Effector memory CD4-positive, alpha-beta T cell (primary cell): ENCODE measurements at regions not wholly inside any gene's neighbourhood (a gene's known extent, or its start where the extent isn't known, plus 50 kb on each side); places are given as distances from the start of the nearest gene placed in this dataset.
A peak's percentile ranks its signal among the peaks of the same experiment; 100 is the strongest.

Experiments
- DNase-seq, 3 donors: peaks; one replicate each; pipeline ENCODE4 v3.0.0-alpha.2; 2020
- H3K27ac ChIP-seq: 2 replicates; pipeline ENCODE4 v1.7.0; 2013; ENCODE audit warnings: mild to moderate bottlenecking, low read length, moderate library complexity; ENCODE audit not compliant: insufficient read depth, poor library complexity, severe bottlenecking
- H3K27me3 ChIP-seq: replicated peaks from 2 replicates; pipeline ENCODE4 v1.7.0; 2013; ENCODE audit warnings: mild to moderate bottlenecking, low read length; ENCODE audit not compliant: insufficient read depth, control insufficient read depth, poor library complexity, severe bottlenecking
- H3K36me3 ChIP-seq: 2 replicates; pipeline ENCODE4 v1.7.0; 2013; ENCODE audit warnings: mild to moderate bottlenecking, low read length, moderate library complexity; ENCODE audit not compliant: control insufficient read depth, insufficient read depth
- H3K4me1 ChIP-seq: 2 replicates; pipeline ENCODE4 v1.7.0; 2013; ENCODE audit warnings: low read length, mild to moderate bottlenecking; ENCODE audit not compliant: control insufficient read depth, insufficient read depth, poor library complexity, severe bottlenecking
- H3K4me3 ChIP-seq: 2 replicates; pipeline ENCODE4 v1.7.0; 2013; ENCODE audit warnings: low read length, low read depth, mild to moderate bottlenecking; ENCODE audit not compliant: insufficient read depth, poor library complexity, severe bottlenecking
- H3K9me3 ChIP-seq: 2 replicates; pipeline ENCODE4 v1.7.0; 2013; ENCODE audit warnings: mild to moderate bottlenecking, low read length, moderate library complexity; ENCODE audit not compliant: control insufficient read depth

- Histone ChIP-seq H3K27me3 (no peaks in the 10 kb centered on the region), H3K36me3 (no peaks in the 10 kb centered on the region), H3K4me1 (peaks cover 70% of the 10 kb centered on the region), H3K27ac (peak overlapping the region; percentile 97), H3K4me3 (no peak overlapping the region), H3K9me3 (no peaks in the 10 kb centered on the region)
- no peak for DNase-seq
These were observed 70.2 kb downstream of the IRF2BPL start for GRCh38 chr14:76958020-76958979.

GRCh38 chr14:76957224-76957891 is 71.2 kb downstream of the IRF2BPL start:
- H3K27ac ChIP-seq = peak overlapping the region; percentile 97
- DNase-seq = peak in 2 of 3 donors; percentile 27 to 38
- no peaks in the 10 kb centered on the region for H3K9me3 ChIP-seq
- no peaks in the 10 kb centered on the region for H3K27me3 ChIP-seq
- peaks cover 66% of the 10 kb centered on the region for H3K4me1 ChIP-seq
- H3K4me3 ChIP-seq = peak overlapping the region; percentile 47
- no peaks in the 10 kb centered on the region for H3K36me3 ChIP-seq

DNA sequence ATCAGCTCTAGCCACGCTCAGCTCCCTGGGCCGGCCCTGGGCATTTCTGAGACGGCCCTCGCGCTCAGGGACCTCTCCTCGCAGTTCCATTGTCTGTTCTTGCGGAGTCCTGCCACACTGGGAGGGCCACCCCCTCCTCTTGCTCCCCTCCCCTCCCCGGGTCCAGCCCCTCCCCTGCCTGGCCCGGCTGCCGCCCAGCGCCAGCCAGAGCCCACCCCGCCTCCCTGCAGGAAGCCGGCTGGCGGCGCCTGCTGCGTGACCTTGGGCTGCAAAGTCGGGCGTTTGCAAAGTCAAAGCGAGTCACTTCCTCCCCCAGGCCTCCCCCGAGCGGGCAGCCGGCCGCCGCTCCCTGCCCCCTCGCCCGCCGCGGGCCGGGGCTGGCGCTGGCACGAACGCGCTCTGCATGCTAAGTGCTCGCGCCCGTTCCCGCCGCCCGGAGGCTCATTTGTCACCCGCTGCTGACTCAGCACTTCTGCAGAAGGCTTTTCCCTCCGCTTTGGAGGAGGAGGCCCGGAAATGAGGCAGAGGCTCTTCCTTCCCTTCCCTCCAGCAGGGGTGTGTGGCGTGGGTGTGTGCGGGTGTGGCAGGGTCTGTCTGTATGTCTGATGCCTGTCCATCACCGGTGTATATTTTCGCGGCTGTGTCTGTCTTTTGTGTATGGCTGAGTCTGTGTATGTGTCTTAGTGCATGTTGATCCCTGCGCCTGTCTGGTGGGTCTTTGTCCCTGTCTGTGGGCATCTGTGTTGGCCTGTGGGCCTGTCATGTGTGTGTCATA is 72.0 kb downstream of the IRF2BPL start:
- Histone ChIP-seq H3K4me1 (peaks cover 60% of the 10 kb centered on the region), H3K4me3 (peak overlapping the region; percentile 47), H3K27ac (peak overlapping the region; percentile 97), H3K36me3 (no peaks in the 10 kb centered on the region), H3K9me3 (no peaks in the 10 kb centered on the region), H3K27me3 (no peaks in the 10 kb centered on the region)
- DNase-seq = peak; percentile 85 to 93 (median 92)

GRCh38 chr14:76955575-76956315 is 72.8 kb downstream of the IRF2BPL start:
- H3K27me3 ChIP-seq = no peaks in the 10 kb centered on the region

GRCh38 chr14:76954394-76955190 is 73.9 kb downstream of the IRF2BPL start:
- Histone ChIP-seq H3K27me3 (no peaks in the 10 kb centered on the region), H3K4me3 (no peak overlapping the region), H3K36me3 (no peaks in the 10 kb centered on the region), H3K4me1 (peaks cover 51% of the 10 kb centered on the region), H3K9me3 (no peaks in the 10 kb centered on the region), H3K27ac (peak overlapping the region; percentile 97)
- DNase-seq = no peak

More at GRCh38 chr14:76955575-76956315, 72.8 kb downstream of the IRF2BPL start:
- DNase-seq = peak; percentile 57 to 68 (median 59)
- Histone ChIP-seq H3K4me1 (peaks cover 53% of the 10 kb centered on the region), H3K27ac (peak overlapping the region; percentile 97), H3K4me3 (peak overlapping the region; percentile 47), H3K9me3 (no peaks in the 10 kb centered on the region), H3K36me3 (no peaks in the 10 kb centered on the region)

GRCh38 chr14:76953311-76953945 is 75.1 kb downstream of the IRF2BPL start:
- Histone ChIP-seq H3K4me3 (peak overlapping the region; percentile 29), H3K27ac (peak overlapping the region; percentile 75), H3K27me3 (no peaks in the 10 kb centered on the region), H3K4me1 (peaks cover 49% of the 10 kb centered on the region), H3K9me3 (no peaks in the 10 kb centered on the region), H3K36me3 (no peaks in the 10 kb centered on the region)
- DNase-seq = peak in 2 of 3 donors; percentile 8 to 32

GRCh38 chr14:76951166-76951565 is 77.3 kb downstream of the IRF2BPL start:
- no peak for DNase-seq
- no peaks in the 10 kb centered on the region for H3K36me3 ChIP-seq
- H3K27ac ChIP-seq = no peak overlapping the region
- peaks cover 39% of the 10 kb centered on the region for H3K4me1 ChIP-seq
- no peak overlapping the region for H3K4me3 ChIP-seq
- H3K27me3 ChIP-seq = no peaks in the 10 kb centered on the region
- no peaks in the 10 kb centered on the region for H3K9me3 ChIP-seq

DNA sequence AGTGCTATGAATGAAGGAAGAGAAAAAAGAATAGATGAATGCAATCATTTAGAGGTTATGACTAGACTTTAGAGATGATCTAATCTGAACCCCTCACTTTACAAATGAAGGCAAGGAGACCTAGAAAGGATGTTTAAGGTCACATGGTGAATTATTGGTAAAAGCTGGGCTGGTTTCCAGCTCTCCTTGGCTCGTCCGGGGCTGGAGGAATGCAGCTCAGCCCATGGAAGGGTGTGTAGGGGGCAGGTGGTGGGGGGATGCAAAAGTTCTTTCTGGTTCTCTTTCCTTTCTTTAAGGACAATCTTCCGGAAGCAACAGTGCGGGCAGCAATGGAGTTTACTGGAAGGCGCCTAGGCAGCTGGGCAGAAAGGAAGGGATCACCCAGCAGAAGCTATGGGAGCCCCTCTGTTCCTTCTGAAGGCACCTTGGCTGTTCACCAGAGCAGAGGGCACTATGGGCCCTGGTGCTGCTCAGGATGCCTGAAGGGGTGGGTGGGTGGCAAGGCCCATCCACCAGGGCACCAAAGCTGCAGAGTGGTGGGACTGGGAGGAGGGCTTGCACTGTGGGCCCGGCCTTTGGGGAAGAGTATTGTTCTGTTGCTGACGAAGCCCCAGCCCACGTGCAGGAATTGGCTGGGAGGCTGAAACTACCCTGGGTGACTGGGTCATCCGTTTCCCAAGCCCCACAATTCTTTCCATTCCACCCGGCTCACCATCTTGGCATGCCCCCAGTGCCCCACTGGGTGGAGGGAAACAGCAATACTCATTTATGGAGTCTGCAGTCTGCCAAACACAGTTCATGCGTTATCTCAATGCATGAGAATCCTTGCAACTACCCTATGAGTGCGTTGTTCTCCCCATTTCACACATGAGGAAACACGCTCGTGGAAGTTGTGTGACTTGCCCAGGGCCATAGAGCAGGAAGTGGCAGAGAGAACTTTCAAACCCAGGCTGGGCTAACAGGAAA is 78.2 kb downstream of the IRF2BPL start:
- Histone ChIP-seq H3K27me3 (no peaks in the 10 kb centered on the region), H3K9me3 (no peaks in the 10 kb centered on the region), H3K4me3 (no peak overlapping the region), H3K4me1 (peaks cover 30% of the 10 kb centered on the region), H3K27ac (no peak overlapping the region), H3K36me3 (no peaks in the 10 kb centered on the region)
- no peak for DNase-seq
